Heart left ventricle (tissue), 13 donors: ENCODE measurements at regions not wholly inside any gene's neighbourhood (a gene's known extent, or its start where the extent isn't known, plus 50 kb on each side); places are given as distances from the start of the nearest gene placed in this dataset.

Experiments used
- CTCF ChIP-seq, 12 donors: fragments of 200-600 bp; sonication (generic) in 4 of 12; IDR thresholded peaks; one replicate each; pipeline versions ENCODE4 v1.5.0 to v1.8.0; 2018 to 2022; ENCODE audit warnings: antibody characterized with exemption in 12 of 12, mild to moderate bottlenecking in 5 of 12
- POLR2A ChIP-seq, 2 donors: fragments of 450-650 bp; IDR thresholded peaks; one replicate each; pipeline ENCODE4 v1.6.1; 2017; ENCODE audit warnings: antibody characterized with exemption in 2 of 2, mild to moderate bottlenecking in 2 of 2, moderate library complexity in 2 of 2
- donor health status: ischemic (EF 13 %, LVEDD 7.1; RV severe dilation, severe dysfunction).
- donor health status: DM: no; HTN: yes; CAD: no.
- donor health status: DM: no; HTN: no; CAD: no.
- donor health status: ischemic (EF 25% LVEDD 6.9; RV normal size, moderate dysfunction).
- donor health status: ischemic (EF 25% LVEDD 5.7; RV mildly dilated, moderate dysfunction).
- donor health status: ischemic (EF 35%, LVEDD 5.7; RV mildly dilated, moderate dysfunction).
- donor health status: nonischemic (EF 11% LVEDD 7.7; RV severe dilation, severe dysfunction).
- donor health status: DM: yes; HTN: yes; CAD: no.
- donor health status: PGD.
- donor health status: ischemic (EF 29% LVEDD 5.4; RV normal size, mild dysfunction).
- donor health status: nonischemic (EF 23%, LVEDD 6.1; RV moderate dilation, normal function).

GRCh38 chr17:69854225-69854780 is 220.7 kb upstream of the KCNJ16 start:
- TF ChIP-seq CTCF (IDR thresholded peaks at IDR 0.05), result no peak
- TF ChIP-seq POLR2A (IDR thresholded peaks at IDR 0.05), result no peak
